ENCODE measurements at regions not wholly inside any gene's neighbourhood (a gene's known extent, or its start where the extent isn't known, plus 50 kb on each side); places are given as distances from the start of the nearest gene placed in this dataset.

DNA sequence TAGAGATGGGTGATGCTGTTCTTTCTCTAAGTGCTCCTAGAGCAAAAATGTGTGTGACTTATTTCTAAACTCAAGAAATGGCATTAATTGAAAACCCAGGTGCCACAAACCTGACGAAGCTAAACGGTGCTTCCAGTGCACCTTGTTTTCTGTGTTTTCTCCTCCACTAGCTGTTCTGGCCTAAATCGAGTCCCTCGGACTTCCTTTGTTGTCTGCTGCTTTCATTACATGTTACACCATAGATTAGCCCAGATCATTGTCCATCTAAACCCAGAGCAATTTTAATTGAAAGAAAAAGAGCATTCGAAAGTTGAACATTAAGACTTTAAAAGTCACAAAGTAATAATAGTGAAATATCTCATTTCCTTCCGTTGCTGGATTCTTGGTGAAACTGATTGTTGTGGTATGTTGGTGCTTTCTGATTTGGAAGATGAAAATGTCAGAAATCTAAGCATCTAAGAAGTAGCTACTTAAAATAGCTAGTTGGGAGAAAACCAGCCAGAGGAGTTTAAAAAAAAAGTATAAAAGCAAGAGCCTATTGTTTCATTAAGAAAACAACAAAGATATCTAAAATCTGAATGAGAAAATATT is 219.6 kb upstream of the G2E3 start:
- no peak overlapping the region for H3K4me3 ChIP-seq (IDR thresholded peaks at IDR 0.05; ENCODE audit: insufficient read depth, low read depth, low read length)
- no peaks in the 10 kb centered on the region for H4K20me1 ChIP-seq (ENCODE audit: insufficient read depth)
- no peaks in the 10 kb centered on the region for H3K4me1 ChIP-seq (ENCODE audit: low read depth, poor library complexity, severe bottlenecking)
- no peak overlapping the region for H3K4me2 ChIP-seq
- no peaks in the 10 kb centered on the region for H3K79me2 ChIP-seq (ENCODE audit: insufficient read depth, low read depth)
- TF ChIP-seq, protein P1, sequence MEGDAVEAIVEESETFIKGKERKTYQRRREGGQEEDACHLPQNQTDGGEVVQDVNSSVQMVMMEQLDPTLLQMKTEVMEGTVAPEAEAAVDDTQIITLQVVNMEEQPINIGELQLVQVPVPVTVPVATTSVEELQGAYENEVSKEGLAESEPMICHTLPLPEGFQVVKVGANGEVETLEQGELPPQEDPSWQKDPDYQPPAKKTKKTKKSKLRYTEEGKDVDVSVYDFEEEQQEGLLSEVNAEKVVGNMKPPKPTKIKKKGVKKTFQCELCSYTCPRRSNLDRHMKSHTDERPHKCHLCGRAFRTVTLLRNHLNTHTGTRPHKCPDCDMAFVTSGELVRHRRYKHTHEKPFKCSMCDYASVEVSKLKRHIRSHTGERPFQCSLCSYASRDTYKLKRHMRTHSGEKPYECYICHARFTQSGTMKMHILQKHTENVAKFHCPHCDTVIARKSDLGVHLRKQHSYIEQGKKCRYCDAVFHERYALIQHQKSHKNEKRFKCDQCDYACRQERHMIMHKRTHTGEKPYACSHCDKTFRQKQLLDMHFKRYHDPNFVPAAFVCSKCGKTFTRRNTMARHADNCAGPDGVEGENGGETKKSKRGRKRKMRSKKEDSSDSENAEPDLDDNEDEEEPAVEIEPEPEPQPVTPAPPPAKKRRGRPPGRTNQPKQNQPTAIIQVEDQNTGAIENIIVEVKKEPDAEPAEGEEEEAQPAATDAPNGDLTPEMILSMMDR (conservative IDR thresholded peaks at IDR 0.05; ENCODE audit: low read depth, low read length): no peak
- no peak overlapping the region for H3K9ac ChIP-seq
- no peak overlapping the region for H3K27ac ChIP-seq
- H3K36me3 ChIP-seq (ENCODE audit: insufficient read depth): no peaks in the 10 kb centered on the region
- no peak overlapping the region for H2AFZ ChIP-seq (ENCODE audit: low read depth)
- H3K27me3 ChIP-seq (ENCODE audit: insufficient read depth, low read depth): no peaks in the 10 kb centered on the region

DNA sequence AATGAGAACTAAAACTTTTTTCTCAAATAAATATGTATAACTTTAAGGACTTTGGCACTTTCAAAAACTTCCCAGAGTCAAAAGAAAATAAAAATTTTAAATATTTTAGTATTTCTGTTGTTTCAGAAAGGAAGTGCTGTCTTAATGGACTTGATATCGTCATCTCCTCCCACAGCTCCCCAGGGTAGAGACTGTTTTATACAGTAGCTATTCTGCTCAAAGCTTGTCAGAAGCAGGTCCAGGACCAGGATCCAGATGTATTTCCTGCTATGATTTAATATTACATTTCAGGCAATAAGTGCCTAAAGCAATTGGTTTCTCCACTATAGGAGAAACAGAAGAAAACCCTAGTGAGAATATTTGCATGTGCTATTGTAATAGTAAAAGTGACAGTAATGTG is 218.5 kb upstream of the G2E3 start:
- Histone ChIP-seq H3K4me2 (no peak overlapping the region), H2AFZ (ENCODE audit: low read depth) (no peak overlapping the region), H3K4me1 (ENCODE audit: low read depth, poor library complexity, severe bottlenecking) (no peaks in the 10 kb centered on the region), H3K4me3 (IDR thresholded peaks at IDR 0.05; ENCODE audit: insufficient read depth, low read depth, low read length) (no peak overlapping the region), H3K9ac (no peak overlapping the region), H3K27ac (no peak overlapping the region), H3K27me3 (ENCODE audit: insufficient read depth, low read depth) (no peaks in the 10 kb centered on the region), H3K36me3 (ENCODE audit: insufficient read depth) (no peaks in the 10 kb centered on the region), H3K79me2 (ENCODE audit: insufficient read depth, low read depth) (no peaks in the 10 kb centered on the region), H4K20me1 (ENCODE audit: insufficient read depth) (no peaks in the 10 kb centered on the region)
- TF ChIP-seq, protein P1 (conservative IDR thresholded peaks at IDR 0.05; ENCODE audit: low read depth, low read length): no peak

DNA sequence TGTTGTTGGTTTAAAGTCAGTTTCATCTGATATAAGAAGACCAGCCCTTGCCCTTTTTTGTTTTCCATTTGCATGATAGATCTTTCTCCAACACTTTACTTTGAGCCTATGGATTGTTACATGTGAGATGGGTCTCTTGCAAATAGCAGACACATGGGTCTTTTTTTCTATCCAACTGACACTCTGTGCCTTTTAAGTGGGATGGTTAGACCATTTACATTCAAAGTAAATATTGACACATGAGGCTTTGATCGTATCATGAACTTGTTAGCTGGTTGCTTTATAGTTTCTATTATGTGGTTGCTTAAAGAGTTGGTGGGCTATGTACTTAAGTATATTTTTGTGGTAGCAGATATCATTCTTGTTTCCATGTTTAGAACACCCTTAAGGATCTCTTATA is 213.4 kb upstream of the G2E3 start:
- Histone ChIP-seq H3K36me3 (ENCODE audit: insufficient read depth) (no peaks in the 10 kb centered on the region), H3K27ac (no peak overlapping the region), H4K20me1 (ENCODE audit: insufficient read depth) (no peaks in the 10 kb centered on the region), H3K27me3 (ENCODE audit: insufficient read depth, low read depth) (no peaks in the 10 kb centered on the region), H3K4me2 (no peak overlapping the region), H3K79me2 (ENCODE audit: insufficient read depth, low read depth) (no peaks in the 10 kb centered on the region), H3K9ac (no peak overlapping the region), H3K4me1 (ENCODE audit: low read depth, poor library complexity, severe bottlenecking) (no peaks in the 10 kb centered on the region), H2AFZ (ENCODE audit: low read depth) (no peak overlapping the region), H3K4me3 (IDR thresholded peaks at IDR 0.05; ENCODE audit: insufficient read depth, low read depth, low read length) (no peak overlapping the region)
- TF ChIP-seq, protein P1 (conservative IDR thresholded peaks at IDR 0.05; ENCODE audit: low read depth, low read length): no peak

DNA sequence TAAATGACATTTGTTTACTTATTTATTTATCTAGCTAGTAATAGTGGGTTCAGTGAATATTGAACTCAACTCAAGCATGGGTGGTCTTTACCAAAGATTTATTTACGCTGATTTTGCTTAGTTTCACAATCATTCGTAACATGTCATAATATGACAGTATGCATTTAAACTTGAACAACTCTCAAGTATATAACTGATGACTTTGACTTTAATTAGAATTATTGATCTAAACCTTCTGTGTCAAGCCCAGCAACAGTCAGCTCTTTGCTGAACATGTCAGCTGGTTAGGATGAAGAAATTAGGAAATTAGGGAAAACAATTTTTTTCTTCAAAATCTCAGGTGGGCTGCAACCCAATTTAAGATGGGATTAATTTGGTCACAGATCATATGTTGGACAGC is 210.5 kb upstream of the G2E3 start:
- Histone ChIP-seq H4K20me1 (ENCODE audit: insufficient read depth) (no peaks in the 10 kb centered on the region), H3K4me2 (no peak overlapping the region), H3K27ac (no peak overlapping the region), H3K27me3 (ENCODE audit: insufficient read depth, low read depth) (no peaks in the 10 kb centered on the region), H3K4me3 (IDR thresholded peaks at IDR 0.05; ENCODE audit: insufficient read depth, low read depth, low read length) (no peak overlapping the region), H3K36me3 (ENCODE audit: insufficient read depth) (no peaks in the 10 kb centered on the region), H3K9ac (no peak overlapping the region), H3K79me2 (ENCODE audit: insufficient read depth, low read depth) (no peaks in the 10 kb centered on the region), H3K4me1 (ENCODE audit: low read depth, poor library complexity, severe bottlenecking) (no peaks in the 10 kb centered on the region), H2AFZ (ENCODE audit: low read depth) (no peak overlapping the region)
- TF ChIP-seq, protein P1 (conservative IDR thresholded peaks at IDR 0.05; ENCODE audit: low read depth, low read length): no peak

Measured in KMS-11 (cell line).